ENCODE measurements at regions not wholly inside any gene's neighbourhood (a gene's known extent, or its start where the extent isn't known, plus 50 kb on each side); places are given as distances from the start of the nearest gene placed in this dataset.

DNA sequence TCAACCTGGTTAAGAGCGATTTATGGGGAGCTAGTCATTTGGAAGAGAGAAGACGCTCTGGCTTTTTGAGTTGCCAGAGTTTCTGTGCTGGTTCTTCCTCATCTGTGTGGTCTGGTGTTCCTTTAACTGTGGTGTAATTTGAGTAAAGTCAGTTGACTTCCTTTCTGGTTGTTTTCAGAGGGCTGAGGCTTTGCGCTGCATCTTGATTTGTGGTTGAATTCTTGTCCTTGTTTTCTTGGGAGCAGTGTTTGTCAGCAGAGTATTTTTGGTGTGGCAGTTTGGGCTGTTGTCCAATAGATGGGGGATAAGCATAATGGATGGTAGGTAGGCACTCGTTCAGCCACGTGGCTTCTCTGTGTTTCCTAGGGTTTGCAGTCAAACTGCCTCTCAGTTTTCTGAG, 2143.2 kb upstream of the TENM3 start:
- no peak for DNase-seq (ENCODE audit: extremely low read depth, low read depth)
- H3K4me3 ChIP-seq (replicated peaks; ENCODE audit: low read depth, low read length), result no peak overlapping the region

GRCh38 chr4:180100433-180101344, 2142.5 kb upstream of the TENM3 start:
- no peak overlapping the region for H3K4me3 ChIP-seq (replicated peaks; ENCODE audit: low read depth, low read length)
- no peak for DNase-seq (ENCODE audit: extremely low read depth, low read depth)
- TF ChIP-seq, protein P1, sequence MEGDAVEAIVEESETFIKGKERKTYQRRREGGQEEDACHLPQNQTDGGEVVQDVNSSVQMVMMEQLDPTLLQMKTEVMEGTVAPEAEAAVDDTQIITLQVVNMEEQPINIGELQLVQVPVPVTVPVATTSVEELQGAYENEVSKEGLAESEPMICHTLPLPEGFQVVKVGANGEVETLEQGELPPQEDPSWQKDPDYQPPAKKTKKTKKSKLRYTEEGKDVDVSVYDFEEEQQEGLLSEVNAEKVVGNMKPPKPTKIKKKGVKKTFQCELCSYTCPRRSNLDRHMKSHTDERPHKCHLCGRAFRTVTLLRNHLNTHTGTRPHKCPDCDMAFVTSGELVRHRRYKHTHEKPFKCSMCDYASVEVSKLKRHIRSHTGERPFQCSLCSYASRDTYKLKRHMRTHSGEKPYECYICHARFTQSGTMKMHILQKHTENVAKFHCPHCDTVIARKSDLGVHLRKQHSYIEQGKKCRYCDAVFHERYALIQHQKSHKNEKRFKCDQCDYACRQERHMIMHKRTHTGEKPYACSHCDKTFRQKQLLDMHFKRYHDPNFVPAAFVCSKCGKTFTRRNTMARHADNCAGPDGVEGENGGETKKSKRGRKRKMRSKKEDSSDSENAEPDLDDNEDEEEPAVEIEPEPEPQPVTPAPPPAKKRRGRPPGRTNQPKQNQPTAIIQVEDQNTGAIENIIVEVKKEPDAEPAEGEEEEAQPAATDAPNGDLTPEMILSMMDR (IDR thresholded peaks at IDR 0.05; ENCODE audit: low read depth, low read length, missing control alignments), result no peak

More for the DNA sequence above, 2143.2 kb upstream of the TENM3 start:
- TF ChIP-seq, protein P1 (IDR thresholded peaks at IDR 0.05; ENCODE audit: low read depth, low read length, missing control alignments), result no peak

GRCh38 chr4:180101348-180102083, 2141.7 kb upstream of the TENM3 start:
- H3K4me3 ChIP-seq (replicated peaks; ENCODE audit: low read depth, low read length), result no peak overlapping the region
- DNase-seq (ENCODE audit: extremely low read depth, low read depth), result no peak
- TF ChIP-seq, protein P1 (IDR thresholded peaks at IDR 0.05; ENCODE audit: low read depth, low read length, missing control alignments), result no peak

- H3K4me3 ChIP-seq (replicated peaks; ENCODE audit: low read depth, low read length), result no peak overlapping the region
- no peak for DNase-seq (ENCODE audit: extremely low read depth, low read depth)
- TF ChIP-seq, protein P1 (IDR thresholded peaks at IDR 0.05; ENCODE audit: low read depth, low read length, missing control alignments), result no peak
Measured at GRCh38 chr4:180103794-180104193, 2139.4 kb upstream of the TENM3 start.

GRCh38 chr4:180105362-180105761, 2137.8 kb upstream of the TENM3 start:
- no peak for DNase-seq (ENCODE audit: extremely low read depth, low read depth)
- H3K4me3 ChIP-seq (replicated peaks; ENCODE audit: low read depth, low read length), result no peak overlapping the region
- TF ChIP-seq, protein P1 (IDR thresholded peaks at IDR 0.05; ENCODE audit: low read depth, low read length, missing control alignments), result no peak

GRCh38 chr4:180106122-180106521, 2137.1 kb upstream of the TENM3 start:
- TF ChIP-seq, protein P1 (IDR thresholded peaks at IDR 0.05; ENCODE audit: low read depth, low read length, missing control alignments), result no peak
- no peak overlapping the region for H3K4me3 ChIP-seq (replicated peaks; ENCODE audit: low read depth, low read length)
- DNase-seq (ENCODE audit: extremely low read depth, low read depth), result no peak

All from HFF-Myc (cell line).